ENCODE measurements at regions not wholly inside any gene's neighbourhood (a gene's known extent, or its start where the extent isn't known, plus 50 kb on each side); places are given as distances from the start of the nearest gene placed in this dataset.

DNA sequence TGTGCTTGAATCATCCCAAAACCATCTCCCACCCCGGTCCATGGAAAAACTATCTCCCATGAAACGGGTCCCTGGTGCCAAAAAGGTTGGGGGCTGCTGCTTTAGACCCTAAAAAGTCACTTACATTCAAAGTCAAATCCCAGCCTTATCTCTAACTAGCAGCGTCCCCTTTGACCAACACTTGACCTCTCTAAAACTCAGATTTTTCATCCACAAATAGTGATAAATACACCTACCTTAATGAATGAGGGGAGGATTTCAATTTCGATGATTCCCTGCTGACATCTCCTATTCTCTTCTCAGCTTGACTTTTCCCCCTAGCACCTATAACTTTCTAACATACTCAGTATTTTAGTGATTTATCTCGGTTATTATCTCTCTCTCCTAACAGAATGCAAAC lies 137.3 kb downstream of the BTG1 start:
- Histone ChIP-seq H3K27ac (ENCODE audit: insufficient read depth, low read length, poor library complexity, severe bottlenecking) (no peak overlapping the region), H3K4me1 (ENCODE audit: control insufficient read depth, insufficient read depth, low read length, poor library complexity, severe bottlenecking) (peaks cover 10% of the 10 kb centered on the region), H3K36me3 (ENCODE audit: control insufficient read depth, insufficient read depth, low read length) (no peaks in the 10 kb centered on the region), H3K9me3 (ENCODE audit: control insufficient read depth, low read length) (no peaks in the 10 kb centered on the region), H3K4me3 (ENCODE audit: insufficient read depth, low read depth, low read length, poor library complexity, severe bottlenecking) (no peak overlapping the region), H3K27me3 (replicated peaks; ENCODE audit: control insufficient read depth, insufficient read depth, low read length, poor library complexity, severe bottlenecking) (no peaks in the 10 kb centered on the region)
- no peak for DNase-seq

DNA sequence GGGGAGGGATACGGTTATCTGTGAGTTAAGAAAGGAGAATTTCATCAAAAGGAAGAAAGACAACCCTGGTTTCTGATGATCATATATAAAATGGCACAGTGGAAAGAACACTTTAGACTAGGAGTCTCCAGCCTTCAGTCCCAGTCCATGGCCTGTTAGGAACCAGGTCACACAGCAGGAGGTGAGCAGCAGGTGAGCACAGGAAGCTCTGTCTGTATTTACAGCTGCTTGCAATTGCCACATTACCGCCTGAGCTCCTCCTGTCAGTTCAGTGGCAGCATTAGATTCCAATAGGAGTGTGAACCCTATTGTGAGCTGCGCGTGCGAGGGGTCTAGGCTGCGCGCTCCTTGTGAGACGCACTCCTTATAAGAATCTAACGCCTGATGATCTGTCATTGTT lies 137.9 kb downstream of the BTG1 start:
- Histone ChIP-seq H3K27ac (ENCODE audit: insufficient read depth, low read length, poor library complexity, severe bottlenecking) (no peak overlapping the region), H3K27me3 (replicated peaks; ENCODE audit: control insufficient read depth, insufficient read depth, low read length, poor library complexity, severe bottlenecking) (no peaks in the 10 kb centered on the region), H3K4me1 (ENCODE audit: control insufficient read depth, insufficient read depth, low read length, poor library complexity, severe bottlenecking) (peaks cover 10% of the 10 kb centered on the region), H3K9me3 (ENCODE audit: control insufficient read depth, low read length) (no peaks in the 10 kb centered on the region), H3K36me3 (ENCODE audit: control insufficient read depth, insufficient read depth, low read length) (no peaks in the 10 kb centered on the region), H3K4me3 (ENCODE audit: insufficient read depth, low read depth, low read length, poor library complexity, severe bottlenecking) (no peak overlapping the region)
- DNase-seq: no peak

DNA sequence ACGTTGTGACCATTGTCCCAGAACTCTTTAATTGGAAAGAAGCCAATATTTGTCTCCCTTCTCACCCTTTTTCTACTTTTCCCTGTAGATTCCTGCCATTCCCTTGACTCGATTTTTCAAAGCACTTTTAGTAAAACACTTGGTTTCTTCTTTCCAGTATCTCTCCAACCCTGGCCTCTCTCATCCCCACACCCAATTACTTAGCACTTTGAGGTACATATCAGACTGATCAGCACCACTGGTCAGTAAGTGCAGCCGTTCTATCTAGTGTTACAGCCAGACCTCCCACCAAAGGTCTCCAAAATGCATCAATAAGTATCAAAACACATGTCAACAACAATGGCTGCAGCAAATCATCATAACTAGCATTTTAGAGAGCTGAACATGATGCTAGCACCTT lies 141.9 kb downstream of the BTG1 start:
- H3K27me3 ChIP-seq (replicated peaks; ENCODE audit: control insufficient read depth, insufficient read depth, low read length, poor library complexity, severe bottlenecking): no peaks in the 10 kb centered on the region
- no peak for DNase-seq
- H3K4me3 ChIP-seq (ENCODE audit: insufficient read depth, low read depth, low read length, poor library complexity, severe bottlenecking): no peak overlapping the region
- H3K9me3 ChIP-seq (ENCODE audit: control insufficient read depth, low read length): no peaks in the 10 kb centered on the region
- H3K36me3 ChIP-seq (ENCODE audit: control insufficient read depth, insufficient read depth, low read length): no peaks in the 10 kb centered on the region
- H3K4me1 ChIP-seq (ENCODE audit: control insufficient read depth, insufficient read depth, low read length, poor library complexity, severe bottlenecking): no peaks in the 10 kb centered on the region
- no peak overlapping the region for H3K27ac ChIP-seq (ENCODE audit: insufficient read depth, low read length, poor library complexity, severe bottlenecking)

DNA sequence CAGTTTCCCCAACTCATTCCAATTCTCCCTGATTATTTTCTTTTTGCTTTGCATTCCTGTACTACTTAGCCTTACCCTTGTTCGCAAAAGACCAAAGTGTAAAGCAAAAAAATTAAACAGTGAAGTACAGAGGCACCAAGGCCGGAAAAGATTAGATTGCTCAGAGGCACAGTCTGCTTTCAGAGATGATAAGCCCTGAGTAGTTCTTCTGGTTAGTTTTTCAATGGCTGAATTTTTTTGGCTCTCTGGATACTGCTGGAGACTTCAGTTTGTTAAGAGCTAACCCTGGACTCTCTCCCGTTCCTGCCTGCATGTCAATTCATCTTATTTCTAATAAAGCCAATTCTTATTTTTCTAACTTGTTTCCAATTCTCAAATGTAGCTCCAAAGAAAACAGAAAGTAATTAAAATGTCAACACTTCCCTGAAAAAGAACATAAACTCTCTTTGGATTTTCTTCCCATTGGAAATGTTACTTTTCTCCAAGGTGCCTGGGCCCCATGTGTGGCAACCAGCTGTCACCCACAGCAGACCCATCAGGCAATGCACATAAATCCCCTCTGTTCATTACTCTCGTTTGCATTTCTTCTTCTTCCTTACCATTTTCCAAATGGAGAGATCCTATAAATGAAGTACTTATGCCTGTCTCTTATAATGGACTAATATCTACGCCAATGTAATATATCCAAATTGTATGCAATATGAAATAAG lies 142.8 kb downstream of the BTG1 start:
- Histone ChIP-seq H3K4me1 (ENCODE audit: control insufficient read depth, insufficient read depth, low read length, poor library complexity, severe bottlenecking) (no peaks in the 10 kb centered on the region), H3K27me3 (replicated peaks; ENCODE audit: control insufficient read depth, insufficient read depth, low read length, poor library complexity, severe bottlenecking) (no peaks in the 10 kb centered on the region), H3K4me3 (ENCODE audit: insufficient read depth, low read depth, low read length, poor library complexity, severe bottlenecking) (no peak overlapping the region), H3K9me3 (ENCODE audit: control insufficient read depth, low read length) (no peaks in the 10 kb centered on the region), H3K36me3 (ENCODE audit: control insufficient read depth, insufficient read depth, low read length) (no peaks in the 10 kb centered on the region), H3K27ac (ENCODE audit: insufficient read depth, low read length, poor library complexity, severe bottlenecking) (no peak overlapping the region)
- no peak for DNase-seq

DNA sequence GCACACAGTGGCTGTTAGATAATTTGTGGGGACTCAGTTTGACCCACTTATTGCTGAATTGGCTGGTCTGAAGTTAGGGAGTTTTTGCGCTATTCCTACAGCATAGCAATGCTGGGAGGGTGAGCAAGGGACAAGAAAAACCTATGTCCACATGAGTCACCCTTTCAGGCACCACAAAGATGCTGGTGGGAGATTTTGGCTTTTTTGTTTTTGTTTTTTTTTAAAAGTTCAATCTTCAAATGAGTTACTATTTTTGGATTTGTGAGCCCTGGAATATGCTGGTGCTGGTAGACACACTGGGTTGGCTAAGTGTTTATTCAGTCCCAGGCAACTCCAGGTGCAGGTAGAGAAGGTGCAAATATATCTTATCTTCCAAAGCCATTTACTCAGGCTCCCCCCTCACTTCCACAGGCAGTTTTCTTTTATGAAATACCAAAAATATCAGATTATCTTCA lies 143.4 kb downstream of the BTG1 start:
- no peak overlapping the region for H3K27ac ChIP-seq (ENCODE audit: insufficient read depth, low read length, poor library complexity, severe bottlenecking)
- no peaks in the 10 kb centered on the region for H3K4me1 ChIP-seq (ENCODE audit: control insufficient read depth, insufficient read depth, low read length, poor library complexity, severe bottlenecking)
- H3K9me3 ChIP-seq (ENCODE audit: control insufficient read depth, low read length): no peaks in the 10 kb centered on the region
- no peaks in the 10 kb centered on the region for H3K27me3 ChIP-seq (replicated peaks; ENCODE audit: control insufficient read depth, insufficient read depth, low read length, poor library complexity, severe bottlenecking)
- no peak overlapping the region for H3K4me3 ChIP-seq (ENCODE audit: insufficient read depth, low read depth, low read length, poor library complexity, severe bottlenecking)
- no peak for DNase-seq
- no peaks in the 10 kb centered on the region for H3K36me3 ChIP-seq (ENCODE audit: control insufficient read depth, insufficient read depth, low read length)

DNA sequence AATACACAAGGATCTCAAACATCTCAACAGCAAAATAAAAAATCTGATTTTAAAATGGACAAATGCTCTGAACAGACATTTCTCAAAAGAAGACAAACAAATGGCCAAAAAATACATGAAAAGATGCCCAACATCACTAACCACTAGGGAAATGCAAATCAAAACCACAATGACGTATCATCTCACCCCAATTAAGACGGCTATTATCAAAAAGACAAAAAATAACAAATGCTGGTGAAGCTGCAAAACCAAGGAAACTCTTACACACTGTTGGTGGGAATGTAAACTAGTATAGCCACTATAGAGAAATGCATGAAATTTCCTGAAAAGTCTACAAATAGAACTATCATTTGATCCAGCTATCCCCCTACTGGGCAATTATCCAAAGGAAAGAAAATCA lies 145.0 kb downstream of the BTG1 start:
- H3K4me1 ChIP-seq (ENCODE audit: control insufficient read depth, insufficient read depth, low read length, poor library complexity, severe bottlenecking): no peaks in the 10 kb centered on the region
- no peak overlapping the region for H3K27ac ChIP-seq (ENCODE audit: insufficient read depth, low read length, poor library complexity, severe bottlenecking)
- DNase-seq: no peak
- no peaks in the 10 kb centered on the region for H3K27me3 ChIP-seq (replicated peaks; ENCODE audit: control insufficient read depth, insufficient read depth, low read length, poor library complexity, severe bottlenecking)
- no peaks in the 10 kb centered on the region for H3K9me3 ChIP-seq (ENCODE audit: control insufficient read depth, low read length)
- no peaks in the 10 kb centered on the region for H3K36me3 ChIP-seq (ENCODE audit: control insufficient read depth, insufficient read depth, low read length)
- no peak overlapping the region for H3K4me3 ChIP-seq (ENCODE audit: insufficient read depth, low read depth, low read length, poor library complexity, severe bottlenecking)

DNA sequence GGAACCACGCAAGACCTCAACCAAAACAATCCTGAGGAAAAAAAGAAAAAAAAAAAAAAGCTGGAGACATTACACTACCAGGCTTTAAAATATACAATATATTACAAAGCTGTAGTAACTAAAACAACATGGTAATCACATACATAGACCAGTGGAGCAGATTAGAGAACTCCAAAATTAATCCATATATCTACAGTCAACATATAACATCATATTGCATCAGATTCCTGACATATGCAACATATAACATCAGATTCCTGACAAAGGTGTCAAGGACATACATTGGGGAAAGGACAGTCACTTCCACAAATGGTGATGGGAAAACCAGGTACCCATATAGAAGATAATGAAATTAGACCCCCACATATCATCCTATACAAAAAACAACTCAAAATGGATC lies 145.8 kb downstream of the BTG1 start:
- H3K27me3 ChIP-seq (replicated peaks; ENCODE audit: control insufficient read depth, insufficient read depth, low read length, poor library complexity, severe bottlenecking): no peaks in the 10 kb centered on the region
- DNase-seq: no peak
- no peaks in the 10 kb centered on the region for H3K9me3 ChIP-seq (ENCODE audit: control insufficient read depth, low read length)
- H3K4me3 ChIP-seq (ENCODE audit: insufficient read depth, low read depth, low read length, poor library complexity, severe bottlenecking): no peak overlapping the region
- H3K4me1 ChIP-seq (ENCODE audit: control insufficient read depth, insufficient read depth, low read length, poor library complexity, severe bottlenecking): no peaks in the 10 kb centered on the region
- H3K27ac ChIP-seq (ENCODE audit: insufficient read depth, low read length, poor library complexity, severe bottlenecking): no peak overlapping the region
- no peaks in the 10 kb centered on the region for H3K36me3 ChIP-seq (ENCODE audit: control insufficient read depth, insufficient read depth, low read length)

DNA sequence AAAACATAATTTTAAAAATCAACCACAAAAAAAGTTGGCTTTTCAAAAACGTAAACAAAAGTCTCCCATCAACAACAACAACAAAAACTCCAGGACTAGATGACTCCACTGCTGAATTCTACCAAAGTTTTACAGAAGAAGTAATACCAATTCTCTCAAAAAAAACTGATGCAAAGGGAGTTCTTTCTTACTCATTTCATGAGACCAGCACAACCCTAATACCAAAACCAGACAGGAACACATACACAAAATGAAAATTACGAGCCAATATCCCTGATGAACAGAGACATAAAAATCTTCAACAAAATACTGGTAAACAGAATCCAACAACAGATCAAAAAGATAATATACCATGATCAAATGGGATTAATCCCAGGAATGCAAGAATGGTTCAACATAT lies 147.3 kb downstream of the BTG1 start:
- Histone ChIP-seq H3K9me3 (ENCODE audit: control insufficient read depth, low read length) (no peaks in the 10 kb centered on the region), H3K4me3 (ENCODE audit: insufficient read depth, low read depth, low read length, poor library complexity, severe bottlenecking) (no peak overlapping the region), H3K27ac (ENCODE audit: insufficient read depth, low read length, poor library complexity, severe bottlenecking) (no peak overlapping the region), H3K36me3 (ENCODE audit: control insufficient read depth, insufficient read depth, low read length) (no peaks in the 10 kb centered on the region), H3K27me3 (replicated peaks; ENCODE audit: control insufficient read depth, insufficient read depth, low read length, poor library complexity, severe bottlenecking) (no peaks in the 10 kb centered on the region), H3K4me1 (ENCODE audit: control insufficient read depth, insufficient read depth, low read length, poor library complexity, severe bottlenecking) (no peaks in the 10 kb centered on the region)
- DNase-seq: no peak

DNA sequence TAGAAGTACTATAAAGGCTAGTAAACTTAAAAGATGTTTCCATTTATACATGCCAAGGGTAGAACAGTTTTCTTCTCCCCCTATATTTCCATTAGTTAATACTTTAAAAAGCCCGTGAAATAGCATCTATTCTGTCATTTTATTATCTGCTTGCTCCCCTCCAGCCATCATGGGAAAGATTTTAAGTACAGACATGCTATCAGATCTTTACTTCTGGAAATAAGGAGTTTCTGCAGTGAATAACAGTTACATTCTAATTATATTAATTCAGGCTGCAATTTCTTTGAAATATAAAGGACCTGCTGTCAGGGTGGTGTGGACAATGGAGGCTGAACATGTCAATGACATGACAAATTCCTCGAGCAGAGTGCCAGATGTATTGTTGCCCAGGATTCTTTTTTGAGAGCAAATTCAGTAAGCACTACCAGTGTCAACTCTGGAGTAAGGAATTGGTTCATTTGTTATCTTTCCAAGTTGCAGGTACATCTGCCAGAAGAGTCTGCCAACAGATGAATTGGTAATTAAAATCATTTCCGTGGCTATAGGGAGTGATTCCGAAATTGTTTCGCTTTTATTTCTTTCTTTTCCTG lies 151.3 kb downstream of the BTG1 start:
- no peak overlapping the region for H3K4me3 ChIP-seq (ENCODE audit: insufficient read depth, low read depth, low read length, poor library complexity, severe bottlenecking)
- H3K27me3 ChIP-seq (replicated peaks; ENCODE audit: control insufficient read depth, insufficient read depth, low read length, poor library complexity, severe bottlenecking): no peaks in the 10 kb centered on the region
- H3K27ac ChIP-seq (ENCODE audit: insufficient read depth, low read length, poor library complexity, severe bottlenecking): no peak overlapping the region
- peaks cover 8% of the 10 kb centered on the region for H3K4me1 ChIP-seq (ENCODE audit: control insufficient read depth, insufficient read depth, low read length, poor library complexity, severe bottlenecking)
- no peak for DNase-seq
- no peaks in the 10 kb centered on the region for H3K36me3 ChIP-seq (ENCODE audit: control insufficient read depth, insufficient read depth, low read length)
- no peaks in the 10 kb centered on the region for H3K9me3 ChIP-seq (ENCODE audit: control insufficient read depth, low read length)

DNA sequence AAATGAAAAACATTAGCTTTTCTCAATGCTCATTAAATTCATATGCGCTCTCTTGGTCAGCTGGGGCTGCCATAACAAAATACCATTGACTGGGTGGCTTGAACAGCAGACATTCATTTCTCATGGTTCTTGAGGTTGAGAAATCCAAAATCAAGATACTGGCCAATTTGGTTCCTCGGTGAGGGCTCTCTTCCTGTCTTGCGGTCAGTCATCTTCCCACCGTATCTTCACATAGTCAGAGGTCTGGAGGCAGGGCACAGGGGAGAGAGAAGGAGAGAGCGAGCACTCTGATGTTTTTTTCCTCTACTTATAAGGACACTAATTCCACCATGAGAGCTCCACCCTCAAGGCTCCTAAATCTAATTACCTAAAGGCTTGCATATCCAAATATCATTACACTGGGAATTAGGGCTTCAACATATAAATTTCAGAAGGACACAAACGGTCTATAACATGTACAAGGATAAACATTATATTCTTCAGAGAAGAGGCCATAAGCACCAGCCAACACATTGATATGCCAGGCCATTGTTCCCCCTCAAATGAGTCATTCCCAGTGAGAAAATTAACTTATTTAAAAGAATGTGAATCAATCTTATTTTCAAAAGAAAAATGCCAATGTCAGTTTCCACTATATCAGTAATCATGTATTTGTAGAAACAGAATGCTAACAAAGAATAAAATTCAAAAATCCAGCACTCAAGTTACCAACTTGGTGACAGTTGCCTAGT lies 152.2 kb downstream of the BTG1 start:
- Histone ChIP-seq H3K27ac (ENCODE audit: insufficient read depth, low read length, poor library complexity, severe bottlenecking) (no peak overlapping the region), H3K9me3 (ENCODE audit: control insufficient read depth, low read length) (no peaks in the 10 kb centered on the region), H3K4me1 (ENCODE audit: control insufficient read depth, insufficient read depth, low read length, poor library complexity, severe bottlenecking) (peaks cover 8% of the 10 kb centered on the region), H3K36me3 (ENCODE audit: control insufficient read depth, insufficient read depth, low read length) (no peaks in the 10 kb centered on the region), H3K4me3 (ENCODE audit: insufficient read depth, low read depth, low read length, poor library complexity, severe bottlenecking) (no peak overlapping the region), H3K27me3 (replicated peaks; ENCODE audit: control insufficient read depth, insufficient read depth, low read length, poor library complexity, severe bottlenecking) (no peaks in the 10 kb centered on the region)
- DNase-seq: no peak
